HepG2 (cell line): ENCODE measurements at regions not wholly inside any gene's neighbourhood (a gene's known extent, or its start where the extent isn't known, plus 50 kb on each side); places are given as distances from the start of the nearest gene placed in this dataset.

Experiments used
- ASH2L ChIP-seq: fragments of 300-600, 200-600 bp; sonication (generic); IDR thresholded peaks from 2 replicates; pipeline ENCODE4 v1.7.0; 2017; ENCODE audit warnings: low read depth, mild to moderate bottlenecking, moderate library complexity, mixed read lengths, low read length; ENCODE audit not compliant: insufficient read length
- ETV6 ChIP-seq: sonication (generic); formaldehyde crosslinking; conservative IDR thresholded peaks from 2 replicates; pipeline ENCODE4 v1.4.0; 2020; ENCODE audit warnings: missing genetic modification reagents
- HNF4A ChIP-seq: sonication (generic); formaldehyde crosslinking; IDR thresholded peaks from 2 replicates; pipeline ENCODE4 v1.4.0; 2020; ENCODE audit warnings: missing genetic modification reagents
- PPARG ChIP-seq: conservative IDR thresholded peaks from 2 replicates; pipeline ENCODE4 v1.6.1; 2016; ENCODE audit warnings: missing biosample characterization, missing genetic modification reagents
- PRDM15 ChIP-seq: sonication (generic); formaldehyde crosslinking; IDR thresholded peaks from 2 replicates; pipeline ENCODE4 v1.4.0; 2020; ENCODE audit warnings: missing genetic modification reagents
- REXO4 ChIP-seq: sonication (generic); formaldehyde crosslinking; IDR thresholded peaks from 2 replicates; pipeline ENCODE4 v1.8.0; 2022; ENCODE audit warnings: missing genetic modification reagents, mild to moderate bottlenecking, borderline replicate concordance
- SKIL ChIP-seq: sonication (generic); formaldehyde crosslinking; IDR thresholded peaks from 2 replicates; pipeline ENCODE4 v1.8.0; 2022; ENCODE audit warnings: missing genetic modification reagents, mild to moderate bottlenecking, moderate library complexity, borderline replicate concordance
- ZBTB40 ChIP-seq, 2 experiments: fragments of 450-650 bp in 1 of 2; sonication (generic) in 1 of 2; formaldehyde crosslinking in 1 of 2; IDR thresholded peaks; 2 replicates each; pipeline versions ENCODE4 v1.6.1 to v1.8.0; 2016 to 2022; ENCODE audit warnings: antibody characterized with exemption in 1 of 2, mild to moderate bottlenecking in 1 of 2, missing genetic modification reagents in 1 of 2
- ZNF33A ChIP-seq: sonication (generic); formaldehyde crosslinking; IDR thresholded peaks from 2 replicates; pipeline ENCODE4 v1.5.1; 2020; ENCODE audit warnings: missing genetic modification reagents, mild to moderate bottlenecking, moderate library complexity, borderline replicate concordance
- ZNF629 ChIP-seq: sonication (generic); formaldehyde crosslinking; conservative IDR thresholded peaks from 2 replicates; pipeline ENCODE4 v1.5.0; 2020; ENCODE audit warnings: missing genetic modification reagents

GRCh38 chr9:12629067-12629466 lies 64.1 kb upstream of the TYRP1 start (continued):
- TF ChIP-seq PRDM15 (CRISPR knock-in tag) (no peak), ZNF33A (CRISPR knock-in tag) (no peak), ZBTB40 (IDR thresholded peaks at IDR 0.05) (no peak), ZBTB40 (CRISPR knock-in tag; IDR thresholded peaks at IDR 0.05) (no peak), ASH2L (no peak), ETV6 (no peak), REXO4 (no peak), SKIL (CRISPR knock-in tag) (no peak), ZNF629 (CRISPR knock-in tag) (no peak), HNF4A (CRISPR knock-in tag) (no peak), PPARG (no peak)
